NB4 (cell line): ENCODE measurements at regions not wholly inside any gene's neighbourhood (a gene's known extent, or its start where the extent isn't known, plus 50 kb on each side); places are given as distances from the start of the nearest gene placed in this dataset.

Experiments used
- CTCF ChIP-seq: IDR thresholded peaks from one replicate; pipeline ENCODE4 v1.5.1; 2012; ENCODE audit warnings: low read depth, low read length
- POLR2A ChIP-seq: IDR thresholded peaks from 2 replicates; pipeline ENCODE4 v1.6.1; 2011; ENCODE audit warnings: mild to moderate bottlenecking; ENCODE audit not compliant: insufficient read length; ENCODE audit errors: extremely low read depth

GRCh38 chr4:22932326-22932725 lies 239.6 kb downstream of the GBA3 start:
- TF ChIP-seq POLR2A (no peak), CTCF (no peak)
